ENCODE measurements at regions not wholly inside any gene's neighbourhood (a gene's known extent, or its start where the extent isn't known, plus 50 kb on each side); places are given as distances from the start of the nearest gene placed in this dataset.

GRCh38 chr1:219749370-219749769 is 136.5 kb upstream of the ZC3H11B start:
- dilution Hi-C loops (cut with MboI; ENCODE audit: extremely low pct_ligation_motif_present, low sequenced_read_pairs): no loop called here
- Histone ChIP-seq H4K20me1 (ENCODE audit: control insufficient read depth, extremely low read depth, insufficient read depth, low read length) (no peaks in the 10 kb centered on the region), H3K79me2 (ENCODE audit: control insufficient read depth, insufficient read depth, low read length) (no peaks in the 10 kb centered on the region), H3K36me3 (ENCODE audit: control insufficient read depth in 2 of 2, extremely low read depth in 1 of 2, insufficient read depth in 2 of 2, low read length in 2 of 2) (no peaks in the 10 kb centered on the region), H3K4me3 (ENCODE audit: control insufficient read depth in 2 of 3, extremely low read depth in 1 of 3, insufficient read depth in 2 of 3, low read depth in 1 of 3, low read length in 3 of 3) (no peak overlapping the region), H3K27ac (ENCODE audit: control insufficient read depth, insufficient read depth, low read length) (no peak overlapping the region), H2AFZ (ENCODE audit: control insufficient read depth, low read length) (no peak overlapping the region), H3K4me2 (ENCODE audit: control insufficient read depth, extremely low read depth, insufficient read depth, low read depth, low read length) (no peak overlapping the region), H3K9me1 (ENCODE audit: control insufficient read depth, extremely low read depth, insufficient read depth, low read length) (no peaks in the 10 kb centered on the region), H3K9me3 (ENCODE audit: control insufficient read depth, low read depth, low read length) (no peaks in the 10 kb centered on the region), H3K9ac (ENCODE audit: control insufficient read depth, extremely low read depth, insufficient read depth, low read length) (no peak overlapping the region), H3K4me1 (ENCODE audit: control insufficient read depth, extremely low read depth, insufficient read depth, low read length) (no peaks in the 10 kb centered on the region), H3K27me3 (ENCODE audit: control insufficient read depth, extremely low read depth, insufficient read depth, low read length) (no peaks in the 10 kb centered on the region)
- no peak for DNase-seq (ENCODE audit: low read depth, low spot score)
- TF ChIP-seq CTCF (optimal IDR thresholded peaks at IDR 0.05 in 1 of 3, IDR thresholded peaks at IDR 0.05 in 1 of 3, conservative IDR thresholded peaks at IDR 0.05 in 1 of 3; ENCODE audit: extremely low read depth in 1 of 3, insufficient read depth in 2 of 3, low read length in 3 of 3): no peak
- no peak for TF ChIP-seq EZH2 (IDR thresholded peaks at IDR 0.05; ENCODE audit: low read length)
- no peak for FAIRE-seq

GRCh38 chr1:219746141-219746540 is 133.2 kb upstream of the ZC3H11B start:
- Histone ChIP-seq H3K9me1 (ENCODE audit: control insufficient read depth, extremely low read depth, insufficient read depth, low read length) (no peaks in the 10 kb centered on the region), H4K20me1 (ENCODE audit: control insufficient read depth, extremely low read depth, insufficient read depth, low read length) (no peaks in the 10 kb centered on the region), H3K27me3 (ENCODE audit: control insufficient read depth, extremely low read depth, insufficient read depth, low read length) (no peaks in the 10 kb centered on the region), H3K79me2 (ENCODE audit: control insufficient read depth, insufficient read depth, low read length) (no peaks in the 10 kb centered on the region), H3K4me3 (ENCODE audit: control insufficient read depth in 2 of 3, extremely low read depth in 1 of 3, insufficient read depth in 2 of 3, low read depth in 1 of 3, low read length in 3 of 3) (no peak overlapping the region), H3K9me3 (ENCODE audit: control insufficient read depth, low read depth, low read length) (no peaks in the 10 kb centered on the region), H3K4me2 (ENCODE audit: control insufficient read depth, extremely low read depth, insufficient read depth, low read depth, low read length) (no peak overlapping the region), H3K4me1 (ENCODE audit: control insufficient read depth, extremely low read depth, insufficient read depth, low read length) (no peaks in the 10 kb centered on the region), H3K9ac (ENCODE audit: control insufficient read depth, extremely low read depth, insufficient read depth, low read length) (no peak overlapping the region), H3K36me3 (ENCODE audit: control insufficient read depth in 2 of 2, extremely low read depth in 1 of 2, insufficient read depth in 2 of 2, low read length in 2 of 2) (no peaks in the 10 kb centered on the region), H2AFZ (ENCODE audit: control insufficient read depth, low read length) (no peak overlapping the region), H3K27ac (ENCODE audit: control insufficient read depth, insufficient read depth, low read length) (no peak overlapping the region)
- FAIRE-seq (no peak), DNase-seq (ENCODE audit: low read depth, low spot score) (no peak)
- TF ChIP-seq CTCF (optimal IDR thresholded peaks at IDR 0.05 in 1 of 3, IDR thresholded peaks at IDR 0.05 in 1 of 3, conservative IDR thresholded peaks at IDR 0.05 in 1 of 3; ENCODE audit: extremely low read depth in 1 of 3, insufficient read depth in 2 of 3, low read length in 3 of 3) (no peak), EZH2 (IDR thresholded peaks at IDR 0.05; ENCODE audit: low read length) (no peak)
- dilution Hi-C loops (cut with MboI; ENCODE audit: extremely low pct_ligation_motif_present, low sequenced_read_pairs): no loop called here
